ENCODE measurements at regions not wholly inside any gene's neighbourhood (a gene's known extent, or its start where the extent isn't known, plus 50 kb on each side); places are given as distances from the start of the nearest gene placed in this dataset.

- no peak for TF ChIP-seq CTCF (IDR thresholded peaks at IDR 0.05)
- no peak for TF ChIP-seq POLR2AphosphoS5 (IDR thresholded peaks at IDR 0.05; ENCODE audit: low read depth, low read length)
- no peak for TF ChIP-seq SIN3A (IDR thresholded peaks at IDR 0.05; ENCODE audit: borderline replicate concordance, insufficient read depth, low read depth, low read length)
- TF ChIP-seq REST (IDR thresholded peaks at IDR 0.05; ENCODE audit: insufficient read depth in 1 of 2, low read depth in 2 of 2, low read length in 1 of 2) = no peak
Observed at GRCh38 chr9:31112491-31112890, 1272.0 kb upstream of the ACO1 start.
